Neural cell (in vitro differentiated cells): ENCODE measurements at regions not wholly inside any gene's neighbourhood (a gene's known extent, or its start where the extent isn't known, plus 50 kb on each side); places are given as distances from the start of the nearest gene placed in this dataset.

ENCODE experiments used
- H2AFZ ChIP-seq: fragments of 200-600, 300-800 bp; sonication (generic), shearing (Covaris generic); 2 replicates; pipeline ENCODE4 v1.6.0; 2014; ENCODE audit warnings: low read depth, mild to moderate bottlenecking, antibody characterized with exemption, low read length, moderate library complexity
- H3F3A ChIP-seq: fragments of 200-600 bp; shearing (Covaris generic); 2 replicates; pipeline ENCODE4 v1.6.1; 2016; ENCODE audit warnings: mild to moderate bottlenecking, moderate library complexity, mixed read lengths, antibody characterized with exemption, low read length; ENCODE audit not compliant: insufficient read depth, poor library complexity, severe bottlenecking
- H3K27ac ChIP-seq: fragments of 200-600, 300-800 bp; sonication (generic), shearing (Covaris generic); 2 replicates; pipeline ENCODE4 v1.5.1; 2014; ENCODE audit warnings: mild to moderate bottlenecking, low read length, moderate library complexity
- H3K27me3 ChIP-seq: fragments of 300-800, 200-600 bp; sonication (generic), shearing (Covaris generic); 2 replicates; pipeline ENCODE4 v1.6.0; 2014; ENCODE audit warnings: mild to moderate bottlenecking, low read depth, low read length, moderate library complexity; ENCODE audit not compliant: insufficient read depth
- H3K36me3 ChIP-seq: fragments of 300-800, 200-600 bp; sonication (generic), shearing (Covaris generic); 2 replicates; pipeline ENCODE4 v1.5.1; 2014; ENCODE audit warnings: mild to moderate bottlenecking, antibody characterized with exemption, low read length, moderate library complexity; ENCODE audit not compliant: insufficient read depth
- H3K4me2 ChIP-seq: fragments of 300-800, 200-600 bp; sonication (generic), shearing (Covaris generic); 2 replicates; pipeline ENCODE4 v1.6.0; 2014; ENCODE audit warnings: mild to moderate bottlenecking, low read length
- H3K4me3 ChIP-seq: fragments of 300-800, 200-600 bp; sonication (generic), shearing (Covaris generic); 2 replicates; pipeline ENCODE4 v1.5.1; 2014; ENCODE audit warnings: mild to moderate bottlenecking, low read length, moderate library complexity
- H3K79me2 ChIP-seq: fragments of 200-600 bp; shearing (Covaris generic); replicated peaks from 2 replicates; pipeline ENCODE4 v1.6.0; 2014; ENCODE audit warnings: mild to moderate bottlenecking, low read length, moderate library complexity; ENCODE audit not compliant: insufficient read depth
- H3K9ac ChIP-seq: fragments of 300-800, 200-600 bp; sonication (generic), shearing (Covaris generic); 2 replicates; pipeline ENCODE4 v1.6.1; 2016; ENCODE audit warnings: mild to moderate bottlenecking, low read length, mixed read lengths
- H3K9me2 ChIP-seq: fragments of 200-600 bp; shearing (Covaris generic); 2 replicates; pipeline ENCODE4 v1.6.1; 2016; ENCODE audit warnings: mild to moderate bottlenecking, low read length, mixed read lengths; ENCODE audit not compliant: insufficient read depth
- H3K9me3 ChIP-seq: fragments of 200-600, 300-800 bp; sonication (generic), shearing (Covaris generic); 2 replicates; pipeline ENCODE4 v1.6.1; 2016; ENCODE audit warnings: mild to moderate bottlenecking, mixed run types, low read length, moderate library complexity, mixed read lengths
- H4K20me1 ChIP-seq: fragments of 200-600 bp; shearing (Covaris generic); 2 replicates; pipeline ENCODE4 v1.6.1; 2016; ENCODE audit warnings: mild to moderate bottlenecking, mixed run types; ENCODE audit not compliant: insufficient read depth
- EP300 ChIP-seq: fragments of 450-650 bp; conservative IDR thresholded peaks from 2 replicates; pipeline ENCODE4 v1.6.1; 2014; ENCODE audit warnings: antibody characterized with exemption, mild to moderate bottlenecking, moderate library complexity; ENCODE audit not compliant: poor library complexity, severe bottlenecking
- EZH2 ChIP-seq: fragments of 200-600, 300-800 bp; shearing (Covaris generic), sonication (generic); IDR thresholded peaks from 2 replicates; pipeline ENCODE4 v1.6.1; 2014; ENCODE audit warnings: antibody characterized with exemption, low read length, borderline replicate concordance, mild to moderate bottlenecking; ENCODE audit not compliant: insufficient read depth, poor library complexity, severe bottlenecking
- MXI1 ChIP-seq: fragments of 450-650 bp; conservative IDR thresholded peaks from 2 replicates; pipeline ENCODE4 v1.6.1; 2014; ENCODE audit warnings: antibody characterized with exemption, mild to moderate bottlenecking; ENCODE audit not compliant: poor library complexity, severe bottlenecking
- POLR2AphosphoS5 ChIP-seq: IDR thresholded peaks from 2 replicates; pipeline ENCODE4 v1.6.1; 2012
- RAD21 ChIP-seq: fragments of 450-650 bp; conservative IDR thresholded peaks from 2 replicates; pipeline ENCODE4 v1.6.1; 2014; ENCODE audit warnings: antibody characterized with exemption, mild to moderate bottlenecking, moderate library complexity
- SMC3 ChIP-seq: fragments of 450-650 bp; conservative IDR thresholded peaks from 2 replicates; pipeline ENCODE4 v1.6.1; 2014; ENCODE audit warnings: antibody characterized with exemption, mild to moderate bottlenecking, moderate library complexity; ENCODE audit not compliant: poor library complexity
- TAF1 ChIP-seq: IDR thresholded peaks from 2 replicates; pipeline ENCODE4 v1.6.1; 2012; ENCODE audit warnings: low read depth
- TF ChIP-seq, protein P1 (sequence below): IDR thresholded peaks from 2 replicates; pipeline ENCODE4 v1.6.1; 2012; ENCODE audit warnings: borderline replicate concordance
- TF ChIP-seq, protein P2 (sequence below): fragments of 450-650 bp; IDR thresholded peaks from 2 replicates; pipeline ENCODE4 v1.5.1; 2014; ENCODE audit warnings: antibody characterized with exemption, mild to moderate bottlenecking, moderate library complexity; ENCODE audit not compliant: poor library complexity, severe bottlenecking

DNA sequence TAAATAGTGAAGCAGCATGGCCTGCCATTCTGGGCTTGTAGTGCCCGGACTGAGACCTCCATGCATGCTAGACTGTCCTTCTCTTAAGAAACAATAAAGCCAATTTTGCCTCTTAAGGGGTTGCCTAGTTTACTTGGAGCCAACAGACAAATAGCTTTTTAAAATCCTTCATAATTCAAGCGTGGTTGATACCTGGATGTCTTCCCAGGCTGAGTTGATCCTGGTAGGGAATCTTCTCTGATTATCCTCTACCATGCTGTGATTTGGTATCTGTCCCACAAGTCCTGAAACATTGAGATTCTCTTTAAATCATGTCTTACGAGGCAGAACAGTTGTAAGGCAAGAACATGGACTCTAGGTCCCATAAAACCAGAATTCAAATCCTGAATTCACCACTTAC is 359.6 kb upstream of the CCL2 start:
- Histone ChIP-seq H3K4me3 (no peak overlapping the region), H3K4me2 (no peak overlapping the region), H3K9ac (no peak overlapping the region), H3K9me2 (no peaks in the 10 kb centered on the region), H3K9me3 (no peaks in the 10 kb centered on the region), H3K27me3 (no peaks in the 10 kb centered on the region), H3K79me2 (no peaks in the 10 kb centered on the region), H2AFZ (no peak overlapping the region), H3K36me3 (no peaks in the 10 kb centered on the region), H3F3A (no peaks in the 10 kb centered on the region), H3K27ac (no peak overlapping the region), H4K20me1 (no peaks in the 10 kb centered on the region)
- no peak for TF ChIP-seq POLR2AphosphoS5
- TF ChIP-seq EP300, result no peak
- TF ChIP-seq EZH2, result no peak
- TF ChIP-seq MXI1, result no peak
- no peak for TF ChIP-seq RAD21
- TF ChIP-seq SMC3, result no peak

DNA sequence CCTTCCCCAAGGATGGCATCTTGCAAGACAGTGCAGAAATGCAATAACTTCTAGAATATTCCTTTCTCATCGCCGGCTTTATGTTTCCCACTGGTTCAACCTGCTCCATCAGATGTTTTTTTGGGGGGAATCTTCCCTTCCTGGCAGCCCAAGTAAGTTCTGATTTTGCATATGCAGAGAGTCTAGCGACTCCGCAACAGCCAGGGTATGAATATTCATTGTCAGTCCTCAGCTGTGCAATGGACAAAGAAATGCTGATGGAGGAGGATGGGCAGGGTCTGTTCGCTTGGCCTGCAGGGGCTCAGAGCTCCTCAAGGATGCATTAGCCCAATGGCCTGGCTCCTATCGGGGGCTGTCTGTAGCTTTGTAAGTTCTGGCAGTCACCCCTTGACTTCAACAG is 358.8 kb upstream of the CCL2 start:
- Histone ChIP-seq H3K9me2 (no peaks in the 10 kb centered on the region), H4K20me1 (no peaks in the 10 kb centered on the region), H3K9me3 (no peaks in the 10 kb centered on the region), H2AFZ (no peak overlapping the region), H3K4me2 (no peak overlapping the region), H3K9ac (no peak overlapping the region), H3K4me3 (no peak overlapping the region), H3K79me2 (no peaks in the 10 kb centered on the region), H3F3A (no peaks in the 10 kb centered on the region), H3K36me3 (no peaks in the 10 kb centered on the region), H3K27ac (no peak overlapping the region), H3K27me3 (no peaks in the 10 kb centered on the region)
- TF ChIP-seq, protein P1, sequence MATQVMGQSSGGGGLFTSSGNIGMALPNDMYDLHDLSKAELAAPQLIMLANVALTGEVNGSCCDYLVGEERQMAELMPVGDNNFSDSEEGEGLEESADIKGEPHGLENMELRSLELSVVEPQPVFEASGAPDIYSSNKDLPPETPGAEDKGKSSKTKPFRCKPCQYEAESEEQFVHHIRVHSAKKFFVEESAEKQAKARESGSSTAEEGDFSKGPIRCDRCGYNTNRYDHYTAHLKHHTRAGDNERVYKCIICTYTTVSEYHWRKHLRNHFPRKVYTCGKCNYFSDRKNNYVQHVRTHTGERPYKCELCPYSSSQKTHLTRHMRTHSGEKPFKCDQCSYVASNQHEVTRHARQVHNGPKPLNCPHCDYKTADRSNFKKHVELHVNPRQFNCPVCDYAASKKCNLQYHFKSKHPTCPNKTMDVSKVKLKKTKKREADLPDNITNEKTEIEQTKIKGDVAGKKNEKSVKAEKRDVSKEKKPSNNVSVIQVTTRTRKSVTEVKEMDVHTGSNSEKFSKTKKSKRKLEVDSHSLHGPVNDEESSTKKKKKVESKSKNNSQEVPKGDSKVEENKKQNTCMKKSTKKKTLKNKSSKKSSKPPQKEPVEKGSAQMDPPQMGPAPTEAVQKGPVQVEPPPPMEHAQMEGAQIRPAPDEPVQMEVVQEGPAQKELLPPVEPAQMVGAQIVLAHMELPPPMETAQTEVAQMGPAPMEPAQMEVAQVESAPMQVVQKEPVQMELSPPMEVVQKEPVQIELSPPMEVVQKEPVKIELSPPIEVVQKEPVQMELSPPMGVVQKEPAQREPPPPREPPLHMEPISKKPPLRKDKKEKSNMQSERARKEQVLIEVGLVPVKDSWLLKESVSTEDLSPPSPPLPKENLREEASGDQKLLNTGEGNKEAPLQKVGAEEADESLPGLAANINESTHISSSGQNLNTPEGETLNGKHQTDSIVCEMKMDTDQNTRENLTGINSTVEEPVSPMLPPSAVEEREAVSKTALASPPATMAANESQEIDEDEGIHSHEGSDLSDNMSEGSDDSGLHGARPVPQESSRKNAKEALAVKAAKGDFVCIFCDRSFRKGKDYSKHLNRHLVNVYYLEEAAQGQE, result no peak
- TF ChIP-seq, protein P2, sequence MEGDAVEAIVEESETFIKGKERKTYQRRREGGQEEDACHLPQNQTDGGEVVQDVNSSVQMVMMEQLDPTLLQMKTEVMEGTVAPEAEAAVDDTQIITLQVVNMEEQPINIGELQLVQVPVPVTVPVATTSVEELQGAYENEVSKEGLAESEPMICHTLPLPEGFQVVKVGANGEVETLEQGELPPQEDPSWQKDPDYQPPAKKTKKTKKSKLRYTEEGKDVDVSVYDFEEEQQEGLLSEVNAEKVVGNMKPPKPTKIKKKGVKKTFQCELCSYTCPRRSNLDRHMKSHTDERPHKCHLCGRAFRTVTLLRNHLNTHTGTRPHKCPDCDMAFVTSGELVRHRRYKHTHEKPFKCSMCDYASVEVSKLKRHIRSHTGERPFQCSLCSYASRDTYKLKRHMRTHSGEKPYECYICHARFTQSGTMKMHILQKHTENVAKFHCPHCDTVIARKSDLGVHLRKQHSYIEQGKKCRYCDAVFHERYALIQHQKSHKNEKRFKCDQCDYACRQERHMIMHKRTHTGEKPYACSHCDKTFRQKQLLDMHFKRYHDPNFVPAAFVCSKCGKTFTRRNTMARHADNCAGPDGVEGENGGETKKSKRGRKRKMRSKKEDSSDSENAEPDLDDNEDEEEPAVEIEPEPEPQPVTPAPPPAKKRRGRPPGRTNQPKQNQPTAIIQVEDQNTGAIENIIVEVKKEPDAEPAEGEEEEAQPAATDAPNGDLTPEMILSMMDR, result no peak
- TF ChIP-seq POLR2AphosphoS5 (no peak), TAF1 (no peak), MXI1 (no peak), EP300 (no peak), EZH2 (no peak), RAD21 (no peak), SMC3 (no peak)
